ENCODE measurements at regions not wholly inside any gene's neighbourhood (a gene's known extent, or its start where the extent isn't known, plus 50 kb on each side); places are given as distances from the start of the nearest gene placed in this dataset.
"Not testable (repeated sequence)": the region's sequence is repeated elsewhere in the genome, so short reads cannot be mapped to it uniquely, and the experiment has no call there.

- intact Hi-C loops (cut with DNase I), result no loop called here
- ATAC-seq (no peak), DNase-seq (no peak)
Observed at GRCh38 chr13:38283346-38283745, 66.3 kb upstream of the UFM1 start.

- intact Hi-C loops (cut with DNase I), result no loop called here
- ATAC-seq (no peak), DNase-seq (no peak)
Observed at GRCh38 chr13:38265132-38265497, 84.5 kb upstream of the UFM1 start.

GRCh38 chr13:38264363-38265131 lies 85.1 kb upstream of the UFM1 start:
- no peak for DNase-seq
- intact Hi-C loops (cut with DNase I), result no loop called here
- ATAC-seq, result no peak

- DNase-seq (no peak), ATAC-seq (no peak)
- intact Hi-C loops (cut with DNase I), result no loop called here
Observed at GRCh38 chr13:38262211-38262610, 87.4 kb upstream of the UFM1 start.

- intact Hi-C loops (cut with DNase I), result no loop called here
- DNase-seq (no peak), ATAC-seq (no peak)
Observed at GRCh38 chr13:38255600-38255999, 94.1 kb upstream of the UFM1 start.

GRCh38 chr13:38239874-38240273 lies 109.8 kb upstream of the UFM1 start:
- ATAC-seq (no peak), DNase-seq (no peak)
- intact Hi-C loops (cut with DNase I), result no loop called here

- DNase-seq (no peak), ATAC-seq (no peak)
- intact Hi-C loops (cut with DNase I), result no loop called here
Observed at GRCh38 chr13:38228322-38228721, 121.3 kb upstream of the UFM1 start.

- ATAC-seq, result no peak
- DNase-seq, result no peak
- intact Hi-C loops (cut with DNase I), result no loop called here
Observed at GRCh38 chr13:38226496-38226895, 123.2 kb upstream of the UFM1 start.

GRCh38 chr13:38223089-38223488 lies 126.6 kb upstream of the UFM1 start:
- intact Hi-C loops (cut with DNase I), result no loop called here
- no peak for ATAC-seq

GRCh38 chr13:38221120-38221519 lies 128.5 kb upstream of the UFM1 start:
- DNase-seq; ATAC-seq; intact Hi-C loops (cut with DNase I): not testable (repeated sequence)

More at GRCh38 chr13:38223089-38223488, 126.6 kb upstream of the UFM1 start:
- no peak for DNase-seq

- no peak for DNase-seq
- intact Hi-C loops (cut with DNase I), result no loop called here
- ATAC-seq, result no peak
Observed at GRCh38 chr13:38216181-38216580, 133.5 kb upstream of the UFM1 start.

GRCh38 chr13:38213314-38213713 lies 136.3 kb upstream of the UFM1 start:
- DNase-seq (no peak), ATAC-seq (no peak)
- intact Hi-C loops (cut with DNase I), result no loop called here

GRCh38 chr13:38210928-38211596 lies 138.6 kb upstream of the UFM1 start:
- intact Hi-C loops (cut with DNase I), result no loop called here
- ATAC-seq, result no peak
- DNase-seq, result no peak

- no peak for ATAC-seq
- intact Hi-C loops (cut with DNase I), result no loop called here
- no peak for DNase-seq
Observed at GRCh38 chr13:38204556-38204955, 145.1 kb upstream of the UFM1 start.

- no peak for DNase-seq
Observed at GRCh38 chr13:38202740-38203139, 146.9 kb upstream of the UFM1 start.

GRCh38 chr13:38191016-38191415 lies 158.6 kb upstream of the UFM1 start:
- ATAC-seq (no peak), DNase-seq (no peak)
- intact Hi-C loops (cut with DNase I), result no loop called here

More at GRCh38 chr13:38202740-38203139, 146.9 kb upstream of the UFM1 start:
- intact Hi-C loops (cut with DNase I), result no loop called here
- ATAC-seq, result no peak

- ATAC-seq (no peak), DNase-seq (no peak)
- intact Hi-C loops (cut with DNase I), result no loop called here
Observed at GRCh38 chr13:38180670-38181069, 169.0 kb upstream of the UFM1 start.

- no peak for DNase-seq
- intact Hi-C loops (cut with DNase I), result no loop called here
- no peak for ATAC-seq
Observed at GRCh38 chr13:38180126-38180525, 169.5 kb upstream of the UFM1 start.

- DNase-seq, result no peak
- intact Hi-C loops (cut with DNase I), result no loop called here
- no peak for ATAC-seq
Observed at GRCh38 chr13:38176664-38177063, 173.0 kb upstream of the UFM1 start.

GRCh38 chr13:38173403-38173802 lies 176.2 kb upstream of the UFM1 start:
- ATAC-seq, result no peak
- intact Hi-C loops (cut with DNase I), result no loop called here
- DNase-seq, result no peak

Measured in left cardiac atrium (tissue), 4 donors.